ENCODE measurements at regions not wholly inside any gene's neighbourhood (a gene's known extent, or its start where the extent isn't known, plus 50 kb on each side); places are given as distances from the start of the nearest gene placed in this dataset.
"Not testable (repeated sequence)": the region's sequence is repeated elsewhere in the genome, so short reads cannot be mapped to it uniquely, and the experiment has no call there.

GRCh38 chr3:104939196-104939595, 427.5 kb upstream of the ALCAM start:
- no peak for ATAC-seq
- intact Hi-C loops (cut with DNase I), result no loop called here
- no peak for DNase-seq (ENCODE audit: low spot score)

DNA sequence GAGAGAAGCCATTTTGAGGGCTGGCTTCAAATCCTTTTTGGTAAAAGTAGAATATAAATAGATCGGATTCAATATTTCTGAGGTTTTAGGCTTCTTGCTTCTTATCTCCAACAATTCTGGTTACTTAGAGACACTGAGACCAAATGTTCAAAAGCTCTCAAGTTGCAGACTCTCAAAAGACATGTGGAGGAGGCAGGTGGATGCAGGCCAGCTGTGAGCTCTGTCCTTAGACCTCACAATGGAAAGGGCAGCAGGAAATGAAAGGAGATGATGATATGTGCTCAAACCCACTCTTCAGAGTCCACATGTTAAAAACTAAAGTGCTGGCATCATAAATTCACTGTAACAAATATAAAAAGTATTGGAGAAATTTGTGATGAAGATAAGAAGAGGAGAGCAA, 424.9 kb upstream of the ALCAM start:
- intact Hi-C loops (cut with DNase I), result no loop called here
- ATAC-seq, result no peak
- no peak for DNase-seq (ENCODE audit: low spot score)

- DNase-seq (ENCODE audit: low spot score), result no peak
- no peak for ATAC-seq
- intact Hi-C loops (cut with DNase I), result no loop called here
These were observed 422.7 kb upstream of the ALCAM start for GRCh38 chr3:104943974-104944373.

DNA sequence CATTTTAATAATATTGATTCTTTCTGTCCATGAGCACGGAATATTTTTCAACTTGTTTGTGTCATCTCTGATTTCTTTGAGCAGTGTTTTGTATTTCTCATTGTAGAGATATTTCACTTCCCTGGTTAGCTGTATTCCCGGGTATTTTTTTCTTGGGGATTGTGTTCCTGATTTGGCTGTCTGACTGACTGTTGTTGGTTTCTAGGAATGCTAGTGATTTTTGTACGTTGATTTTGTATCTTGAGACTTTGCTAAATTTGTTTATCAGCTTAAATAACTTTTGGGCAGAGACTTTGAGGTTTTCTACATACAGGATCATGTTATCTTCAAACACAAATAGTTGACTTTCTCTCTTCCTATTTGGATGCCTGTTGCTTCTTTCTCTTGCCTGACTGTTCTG, 418.8 kb upstream of the ALCAM start:
- ATAC-seq (no peak), DNase-seq (ENCODE audit: low spot score) (no peak)
- intact Hi-C loops (cut with DNase I), result no loop called here

- intact Hi-C loops (cut with DNase I); ATAC-seq; DNase-seq (ENCODE audit: low spot score): not testable (repeated sequence)
These were observed 416.9 kb upstream of the ALCAM start for GRCh38 chr3:104949810-104950209.

- intact Hi-C loops (cut with DNase I), result no loop called here
- no peak for DNase-seq (ENCODE audit: low spot score)
These were observed 415.3 kb upstream of the ALCAM start for GRCh38 chr3:104951426-104951825.

GRCh38 chr3:104952146-104952972, 414.4 kb upstream of the ALCAM start:
- DNase-seq (ENCODE audit: low spot score), result no peak
- intact Hi-C loops (cut with DNase I), result no loop called here
- ATAC-seq, result no peak

More at GRCh38 chr3:104951426-104951825, 415.3 kb upstream of the ALCAM start:
- no peak for ATAC-seq

DNA sequence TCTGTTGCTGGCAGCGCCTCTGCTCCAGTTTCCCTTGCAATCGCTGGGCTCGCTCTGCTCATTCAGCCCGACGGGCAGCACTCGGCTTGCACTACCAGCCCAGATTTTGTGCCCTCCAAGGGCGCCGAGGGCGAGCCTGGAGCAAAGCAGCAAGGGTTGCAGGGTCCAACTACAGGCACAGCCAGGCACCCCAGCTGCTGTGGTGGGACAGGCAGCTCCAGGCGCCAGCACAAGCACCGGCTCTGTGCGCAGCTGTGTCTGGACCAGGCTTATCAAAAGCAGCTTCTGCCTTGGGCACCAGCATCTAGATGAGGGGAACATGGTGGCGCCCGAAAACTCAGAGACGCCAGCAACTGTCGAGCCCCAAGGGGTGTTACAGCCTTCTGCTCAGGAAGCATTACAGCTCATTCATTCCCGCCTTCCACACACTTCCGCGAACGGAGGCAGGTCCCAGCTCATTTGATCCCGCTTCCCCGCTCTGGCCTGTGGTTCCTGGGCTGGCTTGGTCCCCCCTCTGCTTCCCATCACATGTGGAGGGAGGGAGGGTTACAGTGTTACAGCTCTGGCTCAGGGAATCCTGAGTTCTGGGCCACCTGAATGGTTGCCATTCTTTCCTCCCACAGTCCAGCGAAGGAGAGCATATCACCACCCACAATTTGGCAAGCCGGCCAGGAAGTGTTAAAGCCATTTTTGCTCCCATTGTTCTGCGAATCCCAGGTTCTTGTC, 409.9 kb upstream of the ALCAM start:
- no peak for ATAC-seq
- no peak for DNase-seq (ENCODE audit: low spot score)

GRCh38 chr3:104960579-104960978, 406.1 kb upstream of the ALCAM start:
- intact Hi-C loops (cut with DNase I), result no loop called here
- ATAC-seq, result no peak
- no peak for DNase-seq (ENCODE audit: low spot score)

More for the DNA sequence above, 409.9 kb upstream of the ALCAM start:
- intact Hi-C loops (cut with DNase I), result no loop called here

DNA sequence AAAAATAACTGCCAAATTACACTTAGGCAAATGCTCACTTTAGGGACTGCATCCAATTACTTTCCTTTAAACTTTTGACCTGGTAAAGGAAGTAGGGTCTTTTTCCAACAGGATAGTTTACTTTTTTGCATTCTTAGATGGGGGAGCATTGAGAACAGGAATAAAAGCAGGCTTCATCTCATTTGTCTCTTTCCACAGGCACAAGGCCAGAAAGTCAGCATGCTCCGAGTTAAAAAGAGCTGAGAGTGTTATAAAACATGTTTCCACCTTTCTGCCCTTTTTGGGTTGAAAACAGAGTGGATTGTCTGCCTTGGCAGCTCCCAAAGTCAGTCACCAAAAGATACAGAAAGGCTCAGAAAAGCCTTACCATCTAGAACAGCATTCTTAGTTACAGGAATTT, 404.9 kb upstream of the ALCAM start:
- no peak for ATAC-seq
- intact Hi-C loops (cut with DNase I), result no loop called here

GRCh38 chr3:104974316-104974715, 392.4 kb upstream of the ALCAM start:
- intact Hi-C loops (cut with DNase I), result no loop called here
- ATAC-seq, result no peak
- DNase-seq (ENCODE audit: low spot score), result no peak

More for the DNA sequence above, 404.9 kb upstream of the ALCAM start:
- no peak for DNase-seq (ENCODE audit: low spot score)

DNA sequence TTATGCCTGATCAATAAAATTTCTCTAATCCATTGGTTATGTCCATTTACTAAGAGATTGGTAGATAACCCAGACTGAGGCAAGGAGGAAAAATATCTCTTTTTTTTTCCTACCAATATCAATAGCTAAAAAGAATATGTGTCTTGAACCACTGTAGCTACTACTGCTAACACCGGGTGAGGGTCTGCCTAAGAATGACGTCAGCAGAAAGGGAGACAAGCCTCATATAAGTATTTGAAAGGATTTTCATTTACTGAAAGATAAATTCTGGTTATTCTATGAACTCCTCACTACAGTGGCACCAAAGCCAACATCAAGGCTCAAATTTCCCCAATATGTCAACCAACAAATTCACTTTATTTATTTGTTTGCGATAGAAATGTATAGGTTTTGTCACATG, 389.0 kb upstream of the ALCAM start:
- DNase-seq (ENCODE audit: low spot score) (no peak), ATAC-seq (no peak)
- intact Hi-C loops (cut with DNase I), result no loop called here

- intact Hi-C loops (cut with DNase I), result no loop called here
- no peak for ATAC-seq
- DNase-seq (ENCODE audit: low spot score), result no peak
These were observed 384.6 kb upstream of the ALCAM start for GRCh38 chr3:104982130-104982529.

GRCh38 chr3:104987859-104988258, 378.9 kb upstream of the ALCAM start:
- intact Hi-C loops (cut with DNase I), result no loop called here
- ATAC-seq (no peak), DNase-seq (ENCODE audit: low spot score) (no peak)

DNA sequence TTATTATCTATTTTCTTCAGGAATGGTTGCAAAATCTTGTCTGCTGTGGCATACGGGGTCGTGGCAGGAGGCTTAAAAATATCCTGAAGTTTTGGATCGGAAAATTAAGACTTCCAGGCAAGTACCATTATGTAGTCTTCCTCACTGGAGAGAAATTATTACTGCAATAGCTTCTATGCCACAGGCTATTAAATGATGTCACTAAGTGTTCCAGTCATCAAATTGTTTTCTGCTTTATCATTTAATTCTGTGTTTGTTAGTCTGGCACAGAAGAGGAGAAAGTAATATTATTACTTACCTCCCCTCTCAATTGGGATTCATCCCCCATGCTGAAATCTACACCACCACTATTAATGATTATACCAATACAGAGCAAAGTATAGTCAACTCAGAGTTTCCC, 378.2 kb upstream of the ALCAM start:
- DNase-seq (ENCODE audit: low spot score), result no peak
- intact Hi-C loops (cut with DNase I), result no loop called here
- no peak for ATAC-seq

GRCh38 chr3:104989878-104990277, 376.8 kb upstream of the ALCAM start:
- intact Hi-C loops (cut with DNase I), result no loop called here
- ATAC-seq, result no peak

GRCh38 chr3:104990758-104991157, 376.0 kb upstream of the ALCAM start:
- intact Hi-C loops (cut with DNase I), result no loop called here
- no peak for ATAC-seq
- DNase-seq (ENCODE audit: low spot score), result no peak

More at GRCh38 chr3:104989878-104990277, 376.8 kb upstream of the ALCAM start:
- no peak for DNase-seq (ENCODE audit: low spot score)

DNA sequence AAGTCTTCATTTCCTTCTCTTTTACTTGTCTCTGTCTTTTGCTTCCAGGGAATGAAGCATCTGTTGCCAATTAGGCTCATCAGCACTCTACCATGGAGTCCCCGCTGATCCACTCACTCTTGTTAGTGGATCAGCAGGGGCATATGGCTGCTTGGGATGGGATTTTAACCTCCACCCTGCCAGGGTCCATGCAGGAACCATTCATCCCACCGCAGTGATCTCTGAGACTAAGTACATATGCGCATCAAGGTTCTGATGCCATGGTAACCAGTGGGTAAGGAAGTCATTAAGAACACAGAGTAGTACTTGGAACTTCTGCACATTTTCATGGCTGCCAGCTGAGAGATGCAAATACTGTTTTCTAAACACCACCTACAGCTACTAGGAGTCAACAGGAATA, 374.0 kb upstream of the ALCAM start:
- ATAC-seq (no peak), DNase-seq (ENCODE audit: low spot score) (no peak)
- intact Hi-C loops (cut with DNase I), result no loop called here

DNA sequence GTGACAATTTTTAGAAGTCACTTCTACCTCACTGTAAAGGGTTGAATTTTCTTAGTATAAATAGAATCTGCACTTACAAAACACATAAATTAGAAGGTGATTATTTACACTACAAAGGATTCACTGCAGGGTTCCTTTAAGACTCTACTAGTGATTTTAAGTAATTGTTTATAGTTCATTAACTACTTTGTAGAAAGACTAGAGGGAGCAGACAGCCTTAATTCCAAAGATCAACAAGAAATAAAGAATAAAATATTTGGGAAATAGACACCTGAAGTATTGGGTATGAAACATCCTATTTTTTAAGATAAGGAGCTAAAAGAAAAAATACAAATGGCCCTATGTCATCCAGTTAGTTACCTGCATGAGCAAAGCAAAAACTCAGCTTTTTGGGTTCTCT, 360.5 kb upstream of the ALCAM start:
- no peak for ATAC-seq
- DNase-seq (ENCODE audit: low spot score), result no peak
- intact Hi-C loops (cut with DNase I), result no loop called here

GRCh38 chr3:105013657-105014056, 353.1 kb upstream of the ALCAM start:
- ATAC-seq (no peak), DNase-seq (ENCODE audit: low spot score) (no peak)
- intact Hi-C loops (cut with DNase I), result no loop called here
